Left lobe of liver (tissue), 2 donors: ENCODE measurements at regions not wholly inside any gene's neighbourhood (a gene's known extent, or its start where the extent isn't known, plus 50 kb on each side); places are given as distances from the start of the nearest gene placed in this dataset.
A peak's percentile ranks its signal among the peaks of the same experiment; 100 is the strongest.

Experiments used
- ATAC-seq: fragments of 200-7000 bp; cut with Tn5 transposase; one replicate; pipeline ENCODE4 v1.9.1; 2020; ENCODE audit warnings: mild to moderate bottlenecking, moderate library complexity
- DNase-seq: peaks from one replicate; pipeline ENCODE4 v3.0.0-alpha.2; 2020; ENCODE audit warnings: low spot score
- donor health status: DM: no; HTN: no; CAD: no; lungs with moderate emphysema.
- donor health status: DM: no; HTN: yes; CAD: no.

GRCh38 chr4:159003420-159004253 is 99.2 kb upstream of the RAPGEF2 start:
- DNase-seq (no peak), ATAC-seq (peak; percentile 19)

- ATAC-seq, result no peak
- no peak for DNase-seq
Measured at GRCh38 chr4:159006202-159006601, 96.7 kb upstream of the RAPGEF2 start.

- ATAC-seq (no peak), DNase-seq (no peak)
Measured at GRCh38 chr4:159008671-159009070, 94.2 kb upstream of the RAPGEF2 start.

- no peak for ATAC-seq
- no peak for DNase-seq
Measured at GRCh38 chr4:159009521-159009920, 93.4 kb upstream of the RAPGEF2 start.

GRCh38 chr4:159010100-159010499 is 92.8 kb upstream of the RAPGEF2 start:
- peak; percentile 58 for ATAC-seq

GRCh38 chr4:159010563-159011260 is 92.2 kb upstream of the RAPGEF2 start:
- DNase-seq, result peak; percentile 91
- peak; percentile 78 for ATAC-seq

More at GRCh38 chr4:159010100-159010499, 92.8 kb upstream of the RAPGEF2 start:
- DNase-seq, result no peak

- ATAC-seq (no peak), DNase-seq (no peak)
Measured at GRCh38 chr4:159012381-159012780, 90.5 kb upstream of the RAPGEF2 start.

GRCh38 chr4:159013692-159014091 is 89.2 kb upstream of the RAPGEF2 start:
- ATAC-seq, result peak; percentile 48
- DNase-seq, result no peak

GRCh38 chr4:159014859-159015258 is 88.0 kb upstream of the RAPGEF2 start:
- no peak for ATAC-seq
- DNase-seq, result no peak

- ATAC-seq, result no peak
- no peak for DNase-seq
Measured at GRCh38 chr4:159015841-159016240, 87.0 kb upstream of the RAPGEF2 start.

- DNase-seq, result peak; percentile 59
Measured at GRCh38 chr4:159016593-159017024, 86.3 kb upstream of the RAPGEF2 start.

GRCh38 chr4:159017323-159018026 is 85.4 kb upstream of the RAPGEF2 start:
- peak; percentile 27 for ATAC-seq

More at GRCh38 chr4:159016593-159017024, 86.3 kb upstream of the RAPGEF2 start:
- ATAC-seq, result peak; percentile 72

GRCh38 chr4:159018062-159018629 is 84.7 kb upstream of the RAPGEF2 start:
- ATAC-seq (no peak), DNase-seq (no peak)

More at GRCh38 chr4:159017323-159018026, 85.4 kb upstream of the RAPGEF2 start:
- DNase-seq, result no peak

GRCh38 chr4:159019356-159019755 is 83.5 kb upstream of the RAPGEF2 start:
- peak; percentile 10 for ATAC-seq
- DNase-seq, result no peak

GRCh38 chr4:159021597-159022385 is 81.1 kb upstream of the RAPGEF2 start:
- ATAC-seq, result no peak

GRCh38 chr4:159023741-159024140 is 79.1 kb upstream of the RAPGEF2 start:
- no peak for ATAC-seq

More at GRCh38 chr4:159021597-159022385, 81.1 kb upstream of the RAPGEF2 start:
- DNase-seq, result no peak

GRCh38 chr4:159024266-159024665 is 78.6 kb upstream of the RAPGEF2 start:
- ATAC-seq (no peak), DNase-seq (no peak)

More at GRCh38 chr4:159023741-159024140, 79.1 kb upstream of the RAPGEF2 start:
- no peak for DNase-seq

- no peak for DNase-seq
- ATAC-seq, result no peak
Measured at GRCh38 chr4:159024828-159025227, 78.1 kb upstream of the RAPGEF2 start.

GRCh38 chr4:159026329-159026728 is 76.5 kb upstream of the RAPGEF2 start:
- DNase-seq, result no peak
- ATAC-seq, result no peak

- DNase-seq (no peak), ATAC-seq (no peak)
Measured at GRCh38 chr4:159027535-159027934, 75.3 kb upstream of the RAPGEF2 start.
